Fibroblast of lung (primary cell): ENCODE measurements at regions not wholly inside any gene's neighbourhood (a gene's known extent, or its start where the extent isn't known, plus 50 kb on each side); places are given as distances from the start of the nearest gene placed in this dataset.

Experiments used
- CTCF ChIP-seq, 2 donors: IDR thresholded peaks in 1 of 2; conservative IDR thresholded peaks in 1 of 2; 1 replicate in 1 of 2; 2 replicates in 1 of 2; pipeline ENCODE4 v1.5.1; 2011 to 2012; ENCODE audit warnings: low read length in 2 of 2, control low read depth in 1 of 2, inconsistent platforms in 1 of 2, low read depth in 1 of 2, mild to moderate bottlenecking in 1 of 2
- EZH2 ChIP-seq: IDR thresholded peaks from 2 replicates; pipeline ENCODE4 v1.5.1; 2012; ENCODE audit warnings: low read length, control low read depth, mild to moderate bottlenecking; ENCODE audit errors: missing control alignments

GRCh38 chr7:152949790-152950189, 190.2 kb downstream of the ACTR3B start:
- no peak for TF ChIP-seq CTCF (conservative IDR thresholded peaks at IDR 0.05 in 1 of 2, IDR thresholded peaks at IDR 0.05 in 1 of 2; ENCODE audit: low read depth in 1 of 2, low read length in 2 of 2)
- no peak for TF ChIP-seq EZH2
